Heart left ventricle (tissue), 16 donors: ENCODE measurements at regions not wholly inside any gene's neighbourhood (a gene's known extent, or its start where the extent isn't known, plus 50 kb on each side); places are given as distances from the start of the nearest gene placed in this dataset.
A peak's percentile ranks its signal among the peaks of the same experiment; 100 is the strongest.
"Not testable (repeated sequence)": the region's sequence is repeated elsewhere in the genome, so short reads cannot be mapped to it uniquely, and the experiment has no call there.

Experiments used
- ATAC-seq, 4 donors: fragments of 200-7000 bp; cut with Tn5 transposase; one replicate each; pipeline ENCODE4 v1.9.1; 2020 to 2022; ENCODE audit warnings: moderate library complexity in 4 of 4, mild to moderate bottlenecking in 3 of 4, moderate number of reproducible peaks in 1 of 4
- DNase-seq, 5 donors: peaks; one replicate each; pipeline ENCODE4 v3.0.0-alpha.2; 2020
- H3K27ac ChIP-seq, 12 donors: fragments of 200-600 bp; sonication (generic) in 4 of 12; one replicate each; pipeline versions ENCODE4 v1.5.0 to v1.8.0; 2016 to 2022; ENCODE audit warnings: mild to moderate bottlenecking in 2 of 12
- H3K27me3 ChIP-seq, 9 donors: fragments of 200-600 bp; sonication (generic) in 2 of 9; one replicate each; pipeline versions ENCODE4 v1.5.1 to v1.8.0; 2016 to 2022; ENCODE audit warnings: mild to moderate bottlenecking in 3 of 9
- H3K36me3 ChIP-seq, 9 donors: fragments of 200-600 bp; sonication (generic) in 2 of 9; one replicate each; pipeline versions ENCODE4 v1.5.0 to v1.8.0; 2018 to 2022; ENCODE audit warnings: mild to moderate bottlenecking in 2 of 9
- H3K4me1 ChIP-seq, 12 donors: fragments of 200-600 bp; sonication (generic) in 4 of 12; one replicate each; pipeline versions ENCODE4 v1.5.0 to v1.8.0; 2016 to 2022; ENCODE audit warnings: mild to moderate bottlenecking in 3 of 12
- H3K4me3 ChIP-seq, 12 donors: fragments of 200-600 bp; sonication (generic) in 4 of 12; one replicate each; pipeline versions ENCODE4 v1.5.0 to v1.8.0; 2017 to 2022; ENCODE audit warnings: mild to moderate bottlenecking in 9 of 12, moderate library complexity in 4 of 12
- H3K9me3 ChIP-seq, 12 donors: fragments of 200-600 bp; sonication (generic) in 4 of 12; one replicate each; pipeline versions ENCODE4 v1.5.0 to v1.8.0; 2016 to 2022; ENCODE audit warnings: mild to moderate bottlenecking in 1 of 12
- CTCF ChIP-seq, 12 donors: fragments of 200-600 bp; sonication (generic) in 4 of 12; IDR thresholded peaks; one replicate each; pipeline versions ENCODE4 v1.5.0 to v1.8.0; 2018 to 2022; ENCODE audit warnings: antibody characterized with exemption in 12 of 12, mild to moderate bottlenecking in 5 of 12
- POLR2A ChIP-seq, 2 donors: fragments of 450-650 bp; IDR thresholded peaks; one replicate each; pipeline ENCODE4 v1.6.1; 2017; ENCODE audit warnings: antibody characterized with exemption in 2 of 2, mild to moderate bottlenecking in 2 of 2, moderate library complexity in 2 of 2
- WGBS, 4 donors: extraction: QIAGEN DNeasy Blood & Tissue Kit in 2 of 4; methylation state at CpG; one replicate each; pipeline versions ENCODE4 v1.1.5 to v1.1.7; 2013 to 2018; 5-methylcytosine and 5-hydroxymethylcytosine counted together
- intact Hi-C, 10 donors: fragments of 100-400 bp; cut with DNase I; formaldehyde crosslinking; loops; one replicate each; pipeline versions ENCODE4 v1.11.1 to v1.14.2; 2022
- donor health status: ischemic (EF 13 %, LVEDD 7.1; RV severe dilation, severe dysfunction).
- donor health status: healthy with polysubstance abuse.
- donor health status: DM: no; HTN: yes; CAD: no.
- donor health status: DM: no; HTN: no; CAD: no.
- donor health status: ischemic (EF 25% LVEDD 6.9; RV normal size, moderate dysfunction).
- donor health status: ischemic (EF 25% LVEDD 5.7; RV mildly dilated, moderate dysfunction).
- donor health status: healthy.
- donor health status: DM: yes; HTN: yes; CAD: no.
- donor health status: ischemic (EF 35%, LVEDD 5.7; RV mildly dilated, moderate dysfunction).
- donor health status: nonischemic (EF 11% LVEDD 7.7; RV severe dilation, severe dysfunction).
- donor health status: DM: yes; HTN: yes; CAD: no.
- donor health status: PGD.
- donor health status: ischemic (EF 29% LVEDD 5.4; RV normal size, mild dysfunction).
- donor health status: nonischemic (EF 23%, LVEDD 6.1; RV moderate dilation, normal function).

- Histone ChIP-seq H3K27me3 (no peaks in the 10 kb centered on the region), H3K27ac (peak overlapping the region in 1 of 12 donors; percentile 11), H3K36me3 (no peaks in the 10 kb centered on the region), H3K9me3 (peaks cover 0 to 3% (median 0%) of the 10 kb centered on the region in 12 donors), H3K4me1 (peaks cover 0 to 3% (median 0%) of the 10 kb centered on the region in 12 donors), H3K4me3 (no peak overlapping the region)
- ATAC-seq = peak in 1 of 4 donors; percentile 39
- intact Hi-C loops = no loop called here
- TF ChIP-seq POLR2A (IDR thresholded peaks at IDR 0.05) (no peak), CTCF (IDR thresholded peaks at IDR 0.05) (no peak)
- WGBS, 4 donors = 70 to 84% (median 75%) methylated on average over 1 of the region's 1 CpG
- DNase-seq = no peak
Measured at GRCh38 chr9:108035487-108035886, 545.9 kb upstream of the KLF4 start.

- peak overlapping the region in 3 of 12 donors; percentile 8 to 14 (median 11) for H3K27ac ChIP-seq
Measured at GRCh38 chr9:108033976-108034964, 544.7 kb upstream of the KLF4 start.

GRCh38 chr9:108032079-108032478, 542.5 kb upstream of the KLF4 start:
- ATAC-seq, H3K36me3 ChIP-seq, H3K27me3 ChIP-seq, intact Hi-C loops, H3K4me1 ChIP-seq, H3K9me3 ChIP-seq, H3K4me3 ChIP-seq, DNase-seq, H3K27ac ChIP-seq: not testable (repeated sequence)
- 80 to 82% (median 81%) methylated on average over 8 to 9 of the region's 9 CpGs for WGBS, 4 donors

More at GRCh38 chr9:108033976-108034964, 544.7 kb upstream of the KLF4 start:
- H3K4me3 ChIP-seq = no peak overlapping the region
- H3K4me1 ChIP-seq = peaks cover 0 to 3% (median 0%) of the 10 kb centered on the region in 12 donors
- no peak for DNase-seq
- no peaks in the 10 kb centered on the region for H3K36me3 ChIP-seq
- H3K27me3 ChIP-seq = no peaks in the 10 kb centered on the region
- intact Hi-C loops = loop anchor here in 1 of 10 donors (1.0 kb wide), 1 partner anchor 39 kb away; no protein-coding TSS in a partner anchor
- peak; percentile 64 to 90 (median 67) for ATAC-seq
- TF ChIP-seq CTCF (IDR thresholded peaks at IDR 0.05) (no peak), POLR2A (IDR thresholded peaks at IDR 0.05) (no peak)
- peaks cover 0 to 3% (median 0%) of the 10 kb centered on the region in 12 donors for H3K9me3 ChIP-seq
- WGBS, 4 donors = 63 to 74% (median 69%) methylated on average over 5 of the region's 5 CpGs

GRCh38 chr9:108031221-108031620, 541.7 kb upstream of the KLF4 start:
- intact Hi-C loops, H3K4me1 ChIP-seq, H3K9me3 ChIP-seq, H3K36me3 ChIP-seq, H3K4me3 ChIP-seq, H3K27ac ChIP-seq, ATAC-seq, H3K27me3 ChIP-seq, DNase-seq: not testable (repeated sequence)
- WGBS, 4 donors = 92 to 96% (median 93%) methylated on average over 11 of the region's 11 CpGs

- ATAC-seq, DNase-seq, H3K9me3 ChIP-seq, H3K4me1 ChIP-seq, H3K4me3 ChIP-seq, H3K36me3 ChIP-seq, intact Hi-C loops, H3K27ac ChIP-seq, H3K27me3 ChIP-seq: not testable (repeated sequence)
- whole genome bisulfite sequencing, 4 donors = 96 to 99% (median 96%) methylated on average over 4 of the region's 4 CpGs
Measured at GRCh38 chr9:108026718-108027117, 537.1 kb upstream of the KLF4 start.
